Ishikawa (cell line): ENCODE measurements at regions not wholly inside any gene's neighbourhood (a gene's known extent, or its start where the extent isn't known, plus 50 kb on each side); places are given as distances from the start of the nearest gene placed in this dataset.

Experiments
- NFIC ChIP-seq: IDR thresholded peaks from 2 replicates; pipeline ENCODE4 v1.6.1; 2012
- TF ChIP-seq, protein P1 (sequence below): IDR thresholded peaks from 2 replicates; pipeline ENCODE4 v1.6.1; 2012

DNA sequence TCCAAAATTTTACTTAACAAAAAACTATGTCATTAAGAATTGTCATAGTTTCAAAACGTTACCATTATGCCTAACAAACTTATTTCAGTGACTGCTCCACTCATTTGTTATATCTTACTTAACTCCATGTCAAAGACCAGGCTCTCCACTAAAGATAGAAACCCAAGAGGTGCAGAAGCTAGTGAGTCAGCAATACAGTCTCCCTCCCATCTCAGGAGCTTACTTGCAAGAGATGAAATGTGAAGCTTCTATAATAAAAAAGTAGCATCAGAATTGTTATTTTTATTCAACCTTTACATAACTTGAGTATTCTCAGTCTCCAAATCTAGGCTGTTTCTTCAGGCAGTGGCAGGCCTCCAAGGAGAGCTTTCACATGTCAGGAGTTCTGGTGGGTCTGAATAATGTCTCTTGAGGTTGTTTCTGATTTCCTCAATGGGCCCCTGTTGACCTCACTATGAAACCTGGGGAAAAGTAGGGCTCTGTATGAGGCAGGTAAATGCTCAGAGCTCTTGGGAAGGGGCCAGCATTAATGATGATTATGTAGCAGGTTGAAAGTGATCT is 242.0 kb downstream of the NDFIP2 start:
- TF ChIP-seq, protein P1, sequence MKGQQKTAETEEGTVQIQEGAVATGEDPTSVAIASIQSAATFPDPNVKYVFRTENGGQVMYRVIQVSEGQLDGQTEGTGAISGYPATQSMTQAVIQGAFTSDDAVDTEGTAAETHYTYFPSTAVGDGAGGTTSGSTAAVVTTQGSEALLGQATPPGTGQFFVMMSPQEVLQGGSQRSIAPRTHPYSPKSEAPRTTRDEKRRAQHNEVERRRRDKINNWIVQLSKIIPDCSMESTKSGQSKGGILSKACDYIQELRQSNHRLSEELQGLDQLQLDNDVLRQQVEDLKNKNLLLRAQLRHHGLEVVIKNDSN, result no peak
- TF ChIP-seq NFIC, result no peak
